CD4-positive, alpha-beta T cell (primary cell): ENCODE measurements at regions not wholly inside any gene's neighbourhood (a gene's known extent, or its start where the extent isn't known, plus 50 kb on each side); places are given as distances from the start of the nearest gene placed in this dataset.

Experiments used
- ATAC-seq: fragments of 200-7000 bp; cut with Tn5 transposase; one replicate; pipeline ENCODE4 v1.10.0; 2022; ENCODE audit warnings: mild to moderate bottlenecking; ENCODE audit not compliant: poor library complexity
- CTCF ChIA-PET: fragments of 350-600 bp; sonication (Branson Sonifier 250); formaldehyde crosslinking; loops from one replicate; lab custom pipeline; 2021; ENCODE audit warnings: antibody characterized with exemption, inconsistent platforms; lab: Charles Lee
- POLR2A ChIA-PET: fragments of 350-600 bp; sonication (Branson Sonifier 250); formaldehyde crosslinking; loops from one replicate; lab custom pipeline; 2021; ENCODE audit warnings: antibody characterized with exemption, inconsistent platforms; lab: Charles Lee
- DNase-seq, 14 experiments: peaks; one replicate each; pipeline ENCODE4 v3.0.0-alpha.2; 2013 to 2020; ENCODE audit warnings: mixed read lengths in 2 of 14
- H3K27ac ChIP-seq, 2 donors: one replicate each; pipeline versions ENCODE4 v1.5.1 to v1.7.0; 2013; ENCODE audit warnings: low read length in 2 of 2, low read depth in 1 of 2, mild to moderate bottlenecking in 1 of 2
- H3K27me3 ChIP-seq, 2 experiments: 1 replicate in 1 of 2; 2 replicates in 1 of 2; pipeline versions ENCODE4 v1.6.1 to v1.7.0; 2013; ENCODE audit warnings: low read length in 2 of 2, control low read depth in 1 of 2, mild to moderate bottlenecking in 1 of 2, moderate library complexity in 1 of 2; ENCODE audit not compliant: insufficient read depth in 2 of 2, control insufficient read depth in 1 of 2
- H3K36me3 ChIP-seq: one replicate; pipeline ENCODE4 v1.6.1; 2013; ENCODE audit warnings: low read length, control low read depth; ENCODE audit not compliant: insufficient read depth
- H3K4me1 ChIP-seq: one replicate; pipeline ENCODE4 v1.6.1; 2013; ENCODE audit warnings: low read length, control low read depth; ENCODE audit not compliant: insufficient read depth
- H3K4me3 ChIP-seq: one replicate; pipeline ENCODE4 v1.5.1; 2013; ENCODE audit warnings: mild to moderate bottlenecking, low read length, moderate library complexity
- H3K9me3 ChIP-seq, 2 experiments: 1 replicate in 1 of 2; 2 replicates in 1 of 2; pipeline versions ENCODE4 v1.6.1 to v1.7.0; 2013; ENCODE audit warnings: low read length in 2 of 2, mild to moderate bottlenecking in 2 of 2, control low read depth in 1 of 2, moderate library complexity in 1 of 2; ENCODE audit not compliant: control insufficient read depth in 1 of 2, insufficient read depth in 1 of 2
- H3K27ac Mint-ChIP-seq: one replicate; pipeline ENCODE4 v1.8.0; 2020; ENCODE audit warnings: mixed read lengths
- H3K27me3 Mint-ChIP-seq: one replicate; pipeline ENCODE4 v1.8.0; 2021; ENCODE audit warnings: mixed read lengths
- H3K36me3 Mint-ChIP-seq: one replicate; pipeline ENCODE4 v1.8.0; 2021; ENCODE audit warnings: low read depth, mixed read lengths
- H3K4me1 Mint-ChIP-seq: one replicate; pipeline ENCODE4 v1.8.0; 2021; ENCODE audit warnings: low read depth, mixed read lengths
- H3K4me3 Mint-ChIP-seq: one replicate; pipeline ENCODE4 v1.8.0; 2020; ENCODE audit warnings: mild to moderate bottlenecking, mixed read lengths
- H3K9me3 Mint-ChIP-seq: one replicate; pipeline ENCODE4 v1.8.0; 2020; ENCODE audit warnings: mixed read lengths
- intact Hi-C, 2 experiments: fragments of 100-400 bp; cut with DNase I in 1 of 2; cut with micrococcal nuclease in 1 of 2; formaldehyde crosslinking; loops; one replicate each; pipeline versions ENCODE4 v1.15.1 to v1.9.0; 2023 to 2025; cut with DNase I, micrococcal nuclease
- TF ChIP-seq, protein P1 (sequence below): fragments of 200-600 bp; IDR thresholded peaks from one replicate; pipeline ENCODE4 v1.8.0; 2022; ENCODE audit warnings: antibody characterized with exemption, mild to moderate bottlenecking

DNA sequence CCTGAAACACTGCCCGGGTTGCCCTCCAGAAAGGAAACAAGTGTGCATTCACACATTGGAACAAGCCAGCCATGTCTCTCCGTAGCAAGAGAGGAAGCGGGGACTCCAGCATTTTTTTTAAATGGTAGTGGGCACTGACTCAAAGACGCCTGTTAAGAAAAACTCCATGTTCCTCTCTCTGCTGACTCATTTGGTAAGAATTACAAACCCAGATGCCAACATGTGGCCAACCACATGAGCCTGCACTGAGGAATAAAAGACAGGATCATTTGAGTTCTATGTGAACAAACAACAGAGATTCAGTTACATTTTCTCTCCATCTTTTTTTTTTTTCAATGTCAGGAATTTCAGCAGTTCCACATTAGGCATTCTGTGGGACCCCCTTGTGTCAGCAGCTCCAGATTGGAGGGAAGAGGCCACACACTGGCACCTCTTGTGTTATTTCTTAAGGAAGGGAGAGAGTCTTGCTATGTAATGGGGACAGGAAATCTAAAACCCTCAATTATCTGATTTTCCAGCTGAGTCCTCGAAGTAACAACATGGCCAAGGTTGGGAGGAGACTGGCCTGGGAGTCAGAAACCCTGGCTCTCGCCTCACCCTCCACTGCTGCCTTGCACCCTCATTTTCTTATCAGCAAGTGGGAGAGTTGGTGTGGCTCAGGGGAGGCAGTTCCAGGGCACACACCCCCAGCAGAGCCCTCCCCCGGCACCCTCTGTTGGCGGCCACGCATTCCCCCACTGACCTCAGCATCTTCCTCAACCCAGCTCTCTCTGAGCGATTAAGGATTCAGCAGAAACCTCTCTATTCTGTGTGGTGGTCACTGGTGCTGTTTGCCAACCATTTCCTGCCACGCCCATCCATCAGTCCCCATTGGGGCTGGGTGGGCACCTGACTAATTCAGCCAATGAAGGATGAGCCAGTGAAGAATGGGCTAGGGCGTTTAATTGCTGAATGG lies 173.0 kb downstream of the FOXL1 start:
- ATAC-seq (no peak), DNase-seq (no peak)
- intact Hi-C loops, result no loop called here
- Mint-ChIP-seq H3K4me3 (no peak overlapping the region), H3K27me3 (peaks cover under 1% of the 10 kb centered on the region), H3K36me3 (no peaks in the 10 kb centered on the region), H3K27ac (no peak overlapping the region), H3K9me3 (no peaks in the 10 kb centered on the region), H3K4me1 (no peaks in the 10 kb centered on the region)
- TF ChIP-seq, protein P1, sequence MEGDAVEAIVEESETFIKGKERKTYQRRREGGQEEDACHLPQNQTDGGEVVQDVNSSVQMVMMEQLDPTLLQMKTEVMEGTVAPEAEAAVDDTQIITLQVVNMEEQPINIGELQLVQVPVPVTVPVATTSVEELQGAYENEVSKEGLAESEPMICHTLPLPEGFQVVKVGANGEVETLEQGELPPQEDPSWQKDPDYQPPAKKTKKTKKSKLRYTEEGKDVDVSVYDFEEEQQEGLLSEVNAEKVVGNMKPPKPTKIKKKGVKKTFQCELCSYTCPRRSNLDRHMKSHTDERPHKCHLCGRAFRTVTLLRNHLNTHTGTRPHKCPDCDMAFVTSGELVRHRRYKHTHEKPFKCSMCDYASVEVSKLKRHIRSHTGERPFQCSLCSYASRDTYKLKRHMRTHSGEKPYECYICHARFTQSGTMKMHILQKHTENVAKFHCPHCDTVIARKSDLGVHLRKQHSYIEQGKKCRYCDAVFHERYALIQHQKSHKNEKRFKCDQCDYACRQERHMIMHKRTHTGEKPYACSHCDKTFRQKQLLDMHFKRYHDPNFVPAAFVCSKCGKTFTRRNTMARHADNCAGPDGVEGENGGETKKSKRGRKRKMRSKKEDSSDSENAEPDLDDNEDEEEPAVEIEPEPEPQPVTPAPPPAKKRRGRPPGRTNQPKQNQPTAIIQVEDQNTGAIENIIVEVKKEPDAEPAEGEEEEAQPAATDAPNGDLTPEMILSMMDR, result no peak
- H3K4me3 ChIP-seq, result no peak overlapping the region
- no peaks in the 10 kb centered on the region for H3K36me3 ChIP-seq
- H3K9me3 ChIP-seq, result peaks cover 0 to 6% of the 10 kb centered on the region in 2 experiments
- H3K4me1 ChIP-seq, result no peaks in the 10 kb centered on the region
- H3K27ac ChIP-seq, result no peak overlapping the region
- H3K27me3 ChIP-seq, result no peaks in the 10 kb centered on the region
- ChIA-PET POLR2A (no interaction called here), CTCF (no interaction called here)

DNA sequence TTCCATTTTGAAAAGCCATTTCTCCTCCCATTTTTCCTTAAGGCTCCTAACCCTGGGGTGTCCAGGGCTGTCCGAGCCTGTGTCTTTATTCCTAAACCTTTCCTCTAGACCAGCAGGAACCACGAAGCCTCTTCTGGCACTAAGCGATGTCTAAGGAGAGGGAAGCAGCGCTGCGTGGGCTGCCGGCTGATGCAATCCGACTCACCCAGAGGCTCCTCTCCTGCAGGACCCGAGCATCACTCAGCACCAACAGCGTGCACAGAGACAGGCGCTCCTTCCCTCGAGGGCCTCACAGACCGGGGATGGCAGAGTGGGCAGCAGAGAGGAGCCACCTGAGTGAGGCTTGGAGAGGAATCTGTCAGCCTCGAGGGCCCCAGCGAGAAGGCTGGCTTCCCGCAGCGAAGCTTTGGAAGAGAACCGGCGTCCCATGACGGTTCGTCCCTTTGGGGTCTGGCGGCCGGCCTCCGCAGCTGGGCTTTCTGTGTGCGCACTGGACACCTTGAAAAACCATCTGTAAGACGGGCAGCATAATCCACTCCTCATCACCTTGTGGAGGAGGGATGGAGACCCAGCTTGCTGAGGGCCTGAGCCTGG lies 174.3 kb downstream of the FOXL1 start:
- TF ChIP-seq, protein P1, result no peak
- Mint-ChIP-seq H3K4me3 (no peak overlapping the region), H3K36me3 (no peaks in the 10 kb centered on the region), H3K9me3 (no peaks in the 10 kb centered on the region), H3K4me1 (no peaks in the 10 kb centered on the region), H3K27ac (no peak overlapping the region), H3K27me3 (peaks cover 8% of the 10 kb centered on the region)
- POLR2A ChIA-PET, result no interaction called here
- no peaks in the 10 kb centered on the region for H3K36me3 ChIP-seq
- intact Hi-C loops, result no loop called here
- H3K27ac ChIP-seq, result no peak overlapping the region
- CTCF ChIA-PET, result no interaction called here
- DNase-seq (no peak), ATAC-seq (no peak)
- peaks cover 0 to 5% of the 10 kb centered on the region in 2 experiments for H3K27me3 ChIP-seq
- H3K4me1 ChIP-seq, result no peaks in the 10 kb centered on the region
- no peak overlapping the region for H3K4me3 ChIP-seq
- peaks cover 0 to 6% of the 10 kb centered on the region in 2 experiments for H3K9me3 ChIP-seq

DNA sequence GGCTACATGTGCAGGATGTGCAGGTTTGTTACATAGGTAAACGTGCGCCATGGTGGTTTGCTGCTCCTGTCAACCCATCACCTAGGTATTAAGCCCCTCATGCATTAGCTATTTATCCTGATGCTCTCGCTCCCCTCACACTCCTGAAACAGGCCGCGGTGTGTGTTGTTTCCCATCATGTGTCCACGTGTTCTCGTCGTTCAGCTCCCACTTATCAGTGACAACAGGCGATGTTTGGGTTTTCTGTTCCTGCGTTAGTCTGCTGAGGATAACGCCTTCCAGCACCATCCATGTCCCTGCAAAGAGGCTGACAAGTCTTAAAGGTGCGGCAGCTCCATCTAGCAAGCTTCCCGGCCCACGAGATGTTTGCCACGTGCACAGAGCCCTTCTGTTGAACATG lies 175.1 kb downstream of the FOXL1 start:
- Histone ChIP-seq H3K4me3 (no peak overlapping the region), H3K36me3 (no peaks in the 10 kb centered on the region), H3K27me3 (peaks cover 0 to 5% of the 10 kb centered on the region in 2 experiments), H3K4me1 (no peaks in the 10 kb centered on the region), H3K27ac (no peak overlapping the region), H3K9me3 (peaks cover 0 to 6% of the 10 kb centered on the region in 2 experiments)
- ChIA-PET POLR2A (no interaction called here), CTCF (no interaction called here)
- Mint-ChIP-seq H3K4me1 (no peaks in the 10 kb centered on the region), H3K4me3 (no peak overlapping the region), H3K27ac (no peak overlapping the region), H3K36me3 (no peaks in the 10 kb centered on the region), H3K9me3 (no peaks in the 10 kb centered on the region), H3K27me3 (peaks cover 9% of the 10 kb centered on the region)
- TF ChIP-seq, protein P1, result no peak
- intact Hi-C loops, result no loop called here
- DNase-seq (no peak), ATAC-seq (no peak)
